Embryonic facial prominence (tissue), 1 donor: ENCODE measurements at regions not wholly inside any gene's neighbourhood (a gene's known extent, or its start where the extent isn't known, plus 50 kb on each side); places are given as distances from the start of the nearest gene placed in this dataset.

Source experiments
- DNase-seq: peaks from one replicate; pipeline ENCODE4 v3.0.0-alpha.2; 2016; ENCODE audit errors: extremely low spot score

GRCh38 chr6:110538416-110539160 lies 62.2 kb upstream of the SLC22A16 start:
- no peak for DNase-seq

GRCh38 chr6:110537208-110538123 lies 61.1 kb upstream of the SLC22A16 start:
- DNase-seq = no peak

- no peak for DNase-seq
These were observed 58.5 kb upstream of the SLC22A16 start for GRCh38 chr6:110534731-110535492.

- no peak for DNase-seq
These were observed 56.0 kb upstream of the SLC22A16 start for GRCh38 chr6:110532431-110532830.

- no peak for DNase-seq
These were observed 54.3 kb upstream of the SLC22A16 start for GRCh38 chr6:110530671-110531070.

GRCh38 chr6:110529907-110530306 lies 53.5 kb upstream of the SLC22A16 start:
- DNase-seq = no peak

DNA sequence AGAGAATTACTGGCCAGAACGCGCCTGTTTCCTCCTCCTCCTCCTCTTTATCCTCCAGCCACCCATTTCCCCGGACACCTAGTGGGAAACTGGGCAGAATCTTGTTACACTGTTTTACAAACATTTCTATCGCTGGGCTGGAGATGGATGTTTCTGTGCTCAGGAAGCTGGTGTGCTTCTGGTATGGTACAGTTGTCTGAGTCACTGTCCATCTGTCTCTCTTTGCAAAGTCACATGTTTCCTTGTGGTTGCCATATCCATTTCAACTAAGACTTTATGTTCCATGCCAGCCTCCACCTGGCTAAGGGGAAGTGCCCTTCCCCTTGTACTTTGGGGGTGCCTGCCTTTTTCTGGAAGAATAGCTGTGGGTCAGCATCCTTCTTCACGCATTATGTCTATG lies 52.9 kb upstream of the SLC22A16 start:
- DNase-seq = no peak

DNA sequence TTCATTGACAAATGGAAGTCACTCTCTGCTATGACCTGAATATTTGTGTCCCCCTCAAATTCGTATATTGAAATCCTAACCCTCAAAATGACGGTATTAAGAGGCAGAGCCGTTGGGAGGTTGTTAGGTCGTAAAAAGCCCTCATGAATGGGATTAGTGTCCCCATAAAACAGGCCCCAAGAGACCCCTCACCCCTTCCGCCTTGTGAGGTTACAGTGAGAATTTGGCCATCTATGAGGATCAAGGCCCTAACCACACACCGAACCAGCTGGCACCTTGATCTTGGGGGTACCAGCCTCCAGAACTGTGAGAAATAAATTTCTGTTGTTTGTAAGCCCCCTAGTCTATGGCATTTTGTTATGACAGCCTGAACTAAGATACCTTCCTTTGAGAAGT lies 52.5 kb upstream of the SLC22A16 start:
- no peak for DNase-seq

DNA sequence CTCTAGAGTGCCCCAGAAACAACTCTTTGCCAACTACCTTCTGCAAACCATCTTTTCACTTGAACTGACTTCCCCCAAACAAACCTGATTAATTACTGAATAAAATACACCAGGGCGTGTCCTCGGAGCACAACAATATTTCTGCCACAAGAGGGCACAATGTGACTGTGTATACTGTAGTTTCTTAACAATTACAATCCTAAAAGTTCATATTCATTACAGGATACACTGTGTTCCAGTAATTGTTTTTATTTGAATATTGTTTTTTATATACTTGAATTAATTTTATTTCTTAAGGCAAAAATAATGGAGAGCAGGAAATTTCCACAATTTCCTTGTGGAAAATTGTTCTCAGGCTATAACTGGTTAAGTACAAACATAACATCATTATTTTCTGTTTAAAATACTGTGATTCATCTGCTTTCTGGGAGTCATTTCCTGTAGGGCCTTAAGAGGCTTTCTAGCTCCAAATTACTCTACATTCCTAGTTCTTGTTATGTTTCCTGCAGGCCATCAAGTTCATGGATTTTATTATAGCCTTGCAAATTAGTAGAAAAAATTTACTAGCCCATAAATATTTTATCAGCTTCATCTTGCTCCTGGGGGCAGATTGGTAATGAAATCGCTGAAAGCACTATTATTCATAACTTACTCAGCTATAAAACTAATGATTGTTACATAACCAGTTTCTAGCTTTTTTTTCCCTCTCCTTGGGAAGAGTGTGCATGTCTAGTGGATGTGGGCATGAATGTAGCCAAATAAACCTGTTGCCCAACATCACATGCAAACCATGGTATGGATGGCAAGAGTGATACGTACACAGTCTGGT lies 51.9 kb upstream of the SLC22A16 start:
- peak; percentile 64 for DNase-seq

DNA sequence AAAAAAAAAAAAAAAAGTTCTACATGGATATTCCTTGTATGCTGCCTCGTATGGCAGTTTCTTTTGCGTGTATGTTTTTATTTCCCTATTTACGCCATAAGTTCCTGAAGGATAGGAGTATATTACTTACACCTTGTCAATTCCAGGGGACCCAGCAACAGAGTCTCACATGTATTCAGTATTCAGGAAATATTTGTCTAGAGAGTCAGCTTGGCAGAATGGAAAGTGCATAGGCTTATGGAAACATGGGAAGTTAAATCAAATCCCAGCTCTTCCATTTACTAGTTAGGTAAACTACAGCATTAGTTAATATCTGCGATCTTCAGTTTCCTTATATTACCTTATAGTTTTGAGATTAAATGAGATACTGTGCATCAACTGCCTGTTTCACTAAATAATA lies 51.1 kb upstream of the SLC22A16 start:
- DNase-seq = no peak

- DNase-seq = no peak
These were observed 50.3 kb upstream of the SLC22A16 start for GRCh38 chr6:110526726-110527125.
